Stomach (tissue), 4 donors: ENCODE measurements at regions not wholly inside any gene's neighbourhood (a gene's known extent, or its start where the extent isn't known, plus 50 kb on each side); places are given as distances from the start of the nearest gene placed in this dataset.

Experiments used
- CTCF ChIP-seq, 7 experiments: fragments of 450-650 bp in 4 of 7; fragments of 200-600 bp in 3 of 7; sonication (generic) in 3 of 7; IDR thresholded peaks; one replicate each; pipeline ENCODE4 v1.5.1; 2016 to 2019; ENCODE audit warnings: antibody characterized with exemption in 7 of 7, control low read depth in 2 of 7, mild to moderate bottlenecking in 1 of 7
- EP300 ChIP-seq: sonication (generic); formaldehyde crosslinking; IDR thresholded peaks from one replicate; pipeline ENCODE4 v1.6.1; 2017; ENCODE audit warnings: antibody characterized with exemption
- POLR2A ChIP-seq, 4 donors: fragments of 450-650 bp; IDR thresholded peaks; one replicate each; pipeline ENCODE4 v1.6.1; 2016; ENCODE audit warnings: antibody characterized with exemption in 4 of 4, control low read depth in 2 of 4, mild to moderate bottlenecking in 1 of 4, moderate library complexity in 1 of 4
- POLR2AphosphoS5 ChIP-seq, 3 donors: sonication (generic); formaldehyde crosslinking; IDR thresholded peaks; one replicate each; pipeline ENCODE4 v1.6.1; 2016; ENCODE audit warnings: antibody characterized with exemption in 3 of 3

- TF ChIP-seq CTCF (IDR thresholded peaks at IDR 0.05) (no peak), EP300 (no peak), POLR2AphosphoS5 (IDR thresholded peaks at IDR 0.05) (no peak), POLR2A (IDR thresholded peaks at IDR 0.05) (no peak)
These were observed 140.3 kb upstream of the PFKP start for GRCh38 chr10:2926918-2927660.
